ENCODE measurements at regions not wholly inside any gene's neighbourhood (a gene's known extent, or its start where the extent isn't known, plus 50 kb on each side); places are given as distances from the start of the nearest gene placed in this dataset.

DNA sequence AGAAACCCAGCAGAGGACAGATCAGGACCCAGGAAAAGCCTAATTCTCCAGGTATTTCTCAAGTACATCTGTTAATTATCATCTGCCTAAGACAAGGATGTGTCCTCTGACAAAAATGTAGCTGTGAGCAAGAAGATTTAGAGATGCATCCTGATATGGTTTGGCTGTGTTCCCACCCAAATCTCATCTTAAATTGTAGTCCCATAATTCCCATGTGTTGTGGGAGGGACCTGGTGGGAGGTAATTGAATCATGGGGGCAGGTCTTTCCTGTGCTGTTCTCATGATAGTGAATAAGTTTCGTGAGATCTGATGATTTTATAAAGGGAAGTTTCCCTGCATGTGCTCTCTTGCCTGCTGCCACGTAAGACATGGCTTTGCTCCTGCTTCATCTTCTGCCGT lies 381.8 kb downstream of the BUD13 start:
- no peak for TF ChIP-seq CTCF (IDR thresholded peaks at IDR 0.05)
- no peak for TF ChIP-seq POLR2A (IDR thresholded peaks at IDR 0.05)
